ENCODE measurements at regions not wholly inside any gene's neighbourhood (a gene's known extent, or its start where the extent isn't known, plus 50 kb on each side); places are given as distances from the start of the nearest gene placed in this dataset.

GRCh38 chr2:36088716-36089328, 266.8 kb upstream of the CRIM1 start:
- Histone ChIP-seq H3K9me3 (peaks cover 0 to 9% (median 0%) of the 10 kb centered on the region in 3 donors), H3K4me3 (no peak overlapping the region)
- DNase-seq, result no peak

DNA sequence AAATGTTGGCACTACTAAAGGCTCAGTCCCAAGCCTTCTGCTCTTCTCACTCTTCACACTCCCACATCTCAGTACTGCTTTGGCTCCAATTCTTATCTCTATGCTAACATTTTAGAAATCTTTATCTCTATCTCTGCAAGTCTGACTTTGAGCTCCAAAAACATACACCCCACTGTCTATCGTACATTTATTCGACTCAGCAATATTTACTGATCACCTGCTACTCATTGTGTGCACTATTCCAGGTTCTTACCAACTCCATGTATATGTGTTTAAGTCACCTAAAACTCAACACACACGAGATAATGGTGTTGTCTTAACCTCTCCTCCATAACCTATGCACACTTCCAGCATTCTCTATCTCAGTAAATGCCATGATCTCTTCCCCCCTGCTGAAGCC, 268.2 kb upstream of the CRIM1 start:
- intact Hi-C loops (cut with DNase I), result no loop called here
- Histone ChIP-seq H3K9me3 (peaks cover 0 to 6% (median 0%) of the 10 kb centered on the region in 3 donors), H3K4me1 (no peaks in the 10 kb centered on the region), H3K36me3 (no peaks in the 10 kb centered on the region), H3K27me3 (no peaks in the 10 kb centered on the region), H3K4me3 (no peak overlapping the region), H3K27ac (no peak overlapping the region)
- TF ChIP-seq POLR2A (IDR thresholded peaks at IDR 0.05) (no peak), CTCF (IDR thresholded peaks at IDR 0.05) (no peak)
- 49 to 51% methylated on average over 3 of the region's 3 CpGs for WGBS, 2 donors
- no peak for DNase-seq

More at GRCh38 chr2:36088716-36089328, 266.8 kb upstream of the CRIM1 start:
- H3K27ac ChIP-seq, result no peak overlapping the region
- no peak for TF ChIP-seq POLR2A (IDR thresholded peaks at IDR 0.05)
- TF ChIP-seq CTCF (IDR thresholded peaks at IDR 0.05), result no peak
- intact Hi-C loops (cut with DNase I), result no loop called here
- H3K4me1 ChIP-seq, result no peaks in the 10 kb centered on the region
- no peaks in the 10 kb centered on the region for H3K36me3 ChIP-seq
- WGBS, 2 donors, result 69 to 76% methylated on average over 2 to 3 of the region's 4 CpGs
- no peaks in the 10 kb centered on the region for H3K27me3 ChIP-seq

DNA sequence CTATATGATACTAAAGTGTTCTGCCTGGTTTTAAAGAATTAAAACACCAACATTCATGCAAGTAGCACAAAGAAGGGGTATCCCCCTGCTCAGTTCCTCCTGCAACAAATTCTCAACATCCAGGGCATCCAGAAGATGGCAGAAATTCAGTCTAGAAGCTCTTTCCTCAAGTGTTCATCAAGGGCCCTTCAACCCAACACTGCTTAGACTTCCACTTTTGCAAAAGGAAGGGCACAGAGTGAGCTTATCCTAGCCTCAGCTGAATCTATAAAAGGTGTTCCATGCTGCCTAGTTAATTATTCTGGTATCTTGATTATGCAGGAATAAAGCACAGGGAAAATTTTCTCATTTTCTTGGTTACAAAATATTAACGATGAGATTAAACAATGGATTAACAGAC, 275.8 kb upstream of the CRIM1 start:
- no peaks in the 10 kb centered on the region for H3K36me3 ChIP-seq
- H3K27me3 ChIP-seq, result no peaks in the 10 kb centered on the region
- H3K27ac ChIP-seq, result no peak overlapping the region
- WGBS, 2 donors, result 90 to 100% methylated on average over 1 of the region's 1 CpG
- intact Hi-C loops (cut with DNase I), result no loop called here
- H3K4me3 ChIP-seq, result no peak overlapping the region
- H3K4me1 ChIP-seq, result no peaks in the 10 kb centered on the region
- TF ChIP-seq CTCF (IDR thresholded peaks at IDR 0.05) (no peak), POLR2A (IDR thresholded peaks at IDR 0.05) (no peak)
- H3K9me3 ChIP-seq, result no peaks in the 10 kb centered on the region
- DNase-seq, result no peak

- Histone ChIP-seq H3K27me3 (no peaks in the 10 kb centered on the region), H3K4me3 (no peak overlapping the region), H3K36me3 (no peaks in the 10 kb centered on the region), H3K9me3 (no peaks in the 10 kb centered on the region), H3K27ac (no peak overlapping the region), H3K4me1 (no peaks in the 10 kb centered on the region)
- DNase-seq, result no peak
- 0% methylated on average over 1 of the region's 1 CpG for WGBS, 2 donors
- TF ChIP-seq CTCF (IDR thresholded peaks at IDR 0.05) (no peak), POLR2A (IDR thresholded peaks at IDR 0.05) (no peak)
- intact Hi-C loops (cut with DNase I), result no loop called here
These were observed 281.6 kb upstream of the CRIM1 start for GRCh38 chr2:36074008-36074407.

GRCh38 chr2:36071698-36072097, 283.9 kb upstream of the CRIM1 start:
- TF ChIP-seq POLR2A (IDR thresholded peaks at IDR 0.05) (no peak), CTCF (IDR thresholded peaks at IDR 0.05) (no peak)
- Histone ChIP-seq H3K9me3 (no peaks in the 10 kb centered on the region), H3K36me3 (no peaks in the 10 kb centered on the region), H3K27ac (no peak overlapping the region), H3K27me3 (no peaks in the 10 kb centered on the region), H3K4me1 (no peaks in the 10 kb centered on the region), H3K4me3 (no peak overlapping the region)
- intact Hi-C loops (cut with DNase I), result no loop called here
- WGBS, 2 donors, result 80 to 88% methylated on average over 1 of the region's 1 CpG
- no peak for DNase-seq
